ENCODE measurements at regions not wholly inside any gene's neighbourhood (a gene's known extent, or its start where the extent isn't known, plus 50 kb on each side); places are given as distances from the start of the nearest gene placed in this dataset.

DNA sequence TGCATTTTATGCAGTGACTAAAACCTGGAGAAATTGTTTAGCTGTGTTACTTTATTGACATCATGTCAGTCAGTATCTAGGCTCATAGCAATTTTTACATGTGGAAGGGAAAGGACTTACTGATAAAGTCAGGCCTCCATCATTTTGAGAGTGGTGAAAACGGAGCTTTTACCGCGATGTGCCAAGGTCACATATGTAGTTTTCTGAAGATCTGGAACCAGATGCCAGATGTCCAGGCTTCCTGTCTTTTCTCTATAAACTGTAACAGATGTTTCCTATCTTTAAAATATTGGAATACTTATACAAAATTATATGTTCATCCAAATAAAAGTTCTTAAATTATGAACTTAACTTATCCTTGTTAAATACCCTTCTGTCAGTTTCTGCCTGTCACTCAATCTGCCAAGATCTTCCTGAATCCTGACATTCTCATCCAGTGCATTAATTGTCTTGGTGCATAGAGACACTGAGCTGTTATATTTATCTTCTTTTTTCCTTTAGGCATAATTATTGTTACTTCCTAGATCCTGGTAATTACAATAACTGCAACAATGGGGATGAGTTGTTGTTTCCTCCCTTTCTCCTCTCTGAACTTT, 1646.2 kb upstream of the TENM3 start:
- no peak for DNase-seq (ENCODE audit: low spot score, unreplicated experiment)
- H3K9me3 Mint-ChIP-seq (ENCODE audit: low read depth): peaks cover 4% of the 10 kb centered on the region
- peaks cover 3% of the 10 kb centered on the region for H3K27me3 Mint-ChIP-seq
- TF ChIP-seq, protein P1, sequence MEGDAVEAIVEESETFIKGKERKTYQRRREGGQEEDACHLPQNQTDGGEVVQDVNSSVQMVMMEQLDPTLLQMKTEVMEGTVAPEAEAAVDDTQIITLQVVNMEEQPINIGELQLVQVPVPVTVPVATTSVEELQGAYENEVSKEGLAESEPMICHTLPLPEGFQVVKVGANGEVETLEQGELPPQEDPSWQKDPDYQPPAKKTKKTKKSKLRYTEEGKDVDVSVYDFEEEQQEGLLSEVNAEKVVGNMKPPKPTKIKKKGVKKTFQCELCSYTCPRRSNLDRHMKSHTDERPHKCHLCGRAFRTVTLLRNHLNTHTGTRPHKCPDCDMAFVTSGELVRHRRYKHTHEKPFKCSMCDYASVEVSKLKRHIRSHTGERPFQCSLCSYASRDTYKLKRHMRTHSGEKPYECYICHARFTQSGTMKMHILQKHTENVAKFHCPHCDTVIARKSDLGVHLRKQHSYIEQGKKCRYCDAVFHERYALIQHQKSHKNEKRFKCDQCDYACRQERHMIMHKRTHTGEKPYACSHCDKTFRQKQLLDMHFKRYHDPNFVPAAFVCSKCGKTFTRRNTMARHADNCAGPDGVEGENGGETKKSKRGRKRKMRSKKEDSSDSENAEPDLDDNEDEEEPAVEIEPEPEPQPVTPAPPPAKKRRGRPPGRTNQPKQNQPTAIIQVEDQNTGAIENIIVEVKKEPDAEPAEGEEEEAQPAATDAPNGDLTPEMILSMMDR (IDR thresholded peaks at IDR 0.05; ENCODE audit: unreplicated experiment): no peak
- peaks cover 2% of the 10 kb centered on the region for H3K36me3 Mint-ChIP-seq (ENCODE audit: insufficient read depth)
- no peak overlapping the region for H3K27ac Mint-ChIP-seq
- H3K4me1 Mint-ChIP-seq (ENCODE audit: low read depth): peaks cover 20% of the 10 kb centered on the region
- no peak overlapping the region for H3K4me3 Mint-ChIP-seq (ENCODE audit: low read depth)

DNA sequence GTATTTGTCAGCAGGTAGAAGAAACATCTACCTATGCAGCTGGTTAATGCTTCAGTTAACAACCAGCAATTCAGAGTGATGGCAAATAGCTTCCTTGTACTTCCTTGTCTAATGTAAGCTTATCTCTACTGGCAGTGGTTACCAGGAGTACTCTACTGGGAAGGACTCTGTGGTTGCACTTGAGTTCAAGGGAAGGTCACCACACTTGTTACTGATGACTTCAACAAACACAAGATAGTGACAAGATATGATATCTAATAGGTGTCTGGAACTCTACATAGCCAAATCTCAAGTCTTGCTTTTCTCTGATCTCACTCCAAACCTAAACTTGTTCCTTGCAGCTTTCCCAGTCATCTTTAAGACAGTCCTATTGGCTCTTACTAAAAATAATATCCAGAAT, 1644.9 kb upstream of the TENM3 start:
- H3K27me3 Mint-ChIP-seq: peaks cover 3% of the 10 kb centered on the region

DNA sequence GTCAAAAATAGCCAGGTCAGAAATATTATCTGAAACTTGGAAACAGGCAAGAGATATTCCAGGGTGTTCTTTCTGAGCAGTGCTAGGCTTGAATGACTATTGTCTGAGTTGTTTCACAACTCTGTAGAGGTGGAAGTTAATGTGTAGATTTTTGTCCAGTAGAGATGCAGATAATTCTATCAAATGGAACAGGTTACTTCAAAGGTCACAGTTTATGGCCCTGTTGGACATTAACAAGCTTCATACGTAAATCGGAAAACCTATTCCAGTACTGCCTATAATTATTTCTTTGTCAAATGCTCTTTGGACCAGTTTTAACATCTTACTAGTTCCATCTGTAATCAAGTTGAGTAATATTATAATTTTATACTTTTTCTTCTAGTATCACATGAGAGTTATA, 1639.4 kb upstream of the TENM3 start:
- TF ChIP-seq, protein P1 (IDR thresholded peaks at IDR 0.05; ENCODE audit: unreplicated experiment): no peak
- DNase-seq (ENCODE audit: low spot score, unreplicated experiment): no peak
- Mint-ChIP-seq H3K27me3 (no peaks in the 10 kb centered on the region), H3K4me3 (ENCODE audit: low read depth) (no peak overlapping the region), H3K9me3 (ENCODE audit: low read depth) (no peaks in the 10 kb centered on the region), H3K4me1 (ENCODE audit: low read depth) (peaks cover 8% of the 10 kb centered on the region), H3K36me3 (ENCODE audit: insufficient read depth) (no peaks in the 10 kb centered on the region), H3K27ac (no peak overlapping the region)

More for the DNA sequence above, 1644.9 kb upstream of the TENM3 start:
- Mint-ChIP-seq H3K4me3 (ENCODE audit: low read depth) (no peak overlapping the region), H3K9me3 (ENCODE audit: low read depth) (peaks cover 4% of the 10 kb centered on the region), H3K4me1 (ENCODE audit: low read depth) (peaks cover 23% of the 10 kb centered on the region), H3K27ac (no peak overlapping the region), H3K36me3 (ENCODE audit: insufficient read depth) (peaks cover 2% of the 10 kb centered on the region)
- DNase-seq (ENCODE audit: low spot score, unreplicated experiment): no peak
- TF ChIP-seq, protein P1 (IDR thresholded peaks at IDR 0.05; ENCODE audit: unreplicated experiment): no peak

DNA sequence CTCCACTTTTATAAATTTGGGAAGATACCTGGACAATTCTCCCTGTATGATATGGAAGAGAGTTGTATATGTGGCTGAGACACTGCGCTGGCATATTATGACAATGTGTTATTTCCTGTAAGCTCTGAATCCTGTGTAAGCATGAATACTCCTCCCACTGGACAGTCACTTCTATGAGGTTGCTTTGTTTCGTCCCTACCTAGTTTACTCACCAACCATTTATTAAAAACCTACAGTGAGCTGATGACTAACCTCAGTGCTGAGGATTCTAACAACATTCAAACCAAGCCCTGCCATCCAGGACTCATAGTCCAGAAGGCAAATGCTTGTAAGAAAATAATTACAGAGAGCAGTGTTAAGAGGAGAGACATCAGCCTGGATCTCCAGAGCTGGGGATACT, 1632.9 kb upstream of the TENM3 start:
- TF ChIP-seq, protein P1 (IDR thresholded peaks at IDR 0.05; ENCODE audit: unreplicated experiment): no peak
- Mint-ChIP-seq H3K27ac (no peak overlapping the region), H3K27me3 (no peaks in the 10 kb centered on the region), H3K9me3 (ENCODE audit: low read depth) (no peaks in the 10 kb centered on the region), H3K36me3 (ENCODE audit: insufficient read depth) (no peaks in the 10 kb centered on the region), H3K4me1 (ENCODE audit: low read depth) (no peaks in the 10 kb centered on the region), H3K4me3 (ENCODE audit: low read depth) (no peak overlapping the region)
- DNase-seq (ENCODE audit: low spot score, unreplicated experiment): no peak

DNA sequence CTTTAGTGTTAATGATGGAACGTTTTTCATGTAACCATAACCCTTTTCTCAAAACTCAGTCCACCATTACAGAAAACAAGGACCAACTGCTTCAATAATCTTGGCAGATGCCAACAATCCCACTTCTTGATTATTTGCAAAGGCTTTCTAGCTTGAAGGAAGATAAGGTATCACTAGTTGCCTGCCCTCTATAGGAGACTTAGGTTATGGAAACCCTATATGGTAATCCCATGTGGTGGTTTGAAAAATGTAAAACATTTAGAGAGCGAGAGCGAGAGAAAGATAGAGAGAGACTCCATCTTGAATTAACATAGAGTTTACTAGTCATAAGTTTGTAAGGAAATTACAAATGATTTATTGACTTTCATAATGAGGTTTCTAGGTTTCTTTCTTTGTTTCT, 1627.5 kb upstream of the TENM3 start:
- Mint-ChIP-seq H3K27me3 (no peaks in the 10 kb centered on the region), H3K4me1 (ENCODE audit: low read depth) (peaks cover 3% of the 10 kb centered on the region), H3K4me3 (ENCODE audit: low read depth) (no peak overlapping the region), H3K36me3 (ENCODE audit: insufficient read depth) (no peaks in the 10 kb centered on the region), H3K27ac (no peak overlapping the region), H3K9me3 (ENCODE audit: low read depth) (no peaks in the 10 kb centered on the region)
- DNase-seq (ENCODE audit: low spot score, unreplicated experiment): no peak
- TF ChIP-seq, protein P1 (IDR thresholded peaks at IDR 0.05; ENCODE audit: unreplicated experiment): peak; percentile 8
